D341Med (cell line): ENCODE measurements at regions not wholly inside any gene's neighbourhood (a gene's known extent, or its start where the extent isn't known, plus 50 kb on each side); places are given as distances from the start of the nearest gene placed in this dataset.
"Not testable (repeated sequence)": the region's sequence is repeated elsewhere in the genome, so short reads cannot be mapped to it uniquely, and the experiment has no call there.

ENCODE experiments used
- DNase-seq: peaks from one replicate; pipeline ENCODE4 v3.0.0; 2012; ENCODE audit warnings: low spot score

DNA sequence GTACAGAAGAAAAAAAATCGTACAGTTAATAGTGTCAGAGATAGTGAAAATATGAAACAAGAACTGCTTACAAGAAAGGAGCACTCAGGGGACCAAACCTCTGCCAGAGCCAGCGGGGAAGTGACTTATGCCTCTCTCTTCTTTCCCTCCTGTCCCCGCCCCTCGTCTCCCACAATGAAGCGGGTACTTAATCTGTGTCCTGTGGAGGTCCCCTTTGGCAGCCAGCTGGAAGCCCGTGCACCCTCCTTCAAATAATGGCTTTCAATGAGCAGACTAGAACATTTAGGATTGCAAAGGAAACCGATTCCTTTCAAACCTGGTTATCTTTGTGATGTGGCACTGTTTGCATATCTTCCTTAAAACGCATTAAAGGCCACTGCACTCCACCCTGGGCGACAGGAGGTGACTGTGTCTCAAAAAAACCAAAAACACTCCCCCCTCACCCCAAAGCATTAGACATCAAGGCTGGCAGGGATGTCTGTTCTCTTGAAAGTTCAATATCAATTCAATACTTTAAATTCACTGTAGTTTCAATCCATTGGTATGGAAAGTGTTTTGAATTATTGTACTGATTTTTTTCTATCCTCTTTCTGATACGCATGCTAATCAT lies 51.7 kb downstream of the PPIAL4C start:
- not testable (repeated sequence) for DNase-seq

DNA sequence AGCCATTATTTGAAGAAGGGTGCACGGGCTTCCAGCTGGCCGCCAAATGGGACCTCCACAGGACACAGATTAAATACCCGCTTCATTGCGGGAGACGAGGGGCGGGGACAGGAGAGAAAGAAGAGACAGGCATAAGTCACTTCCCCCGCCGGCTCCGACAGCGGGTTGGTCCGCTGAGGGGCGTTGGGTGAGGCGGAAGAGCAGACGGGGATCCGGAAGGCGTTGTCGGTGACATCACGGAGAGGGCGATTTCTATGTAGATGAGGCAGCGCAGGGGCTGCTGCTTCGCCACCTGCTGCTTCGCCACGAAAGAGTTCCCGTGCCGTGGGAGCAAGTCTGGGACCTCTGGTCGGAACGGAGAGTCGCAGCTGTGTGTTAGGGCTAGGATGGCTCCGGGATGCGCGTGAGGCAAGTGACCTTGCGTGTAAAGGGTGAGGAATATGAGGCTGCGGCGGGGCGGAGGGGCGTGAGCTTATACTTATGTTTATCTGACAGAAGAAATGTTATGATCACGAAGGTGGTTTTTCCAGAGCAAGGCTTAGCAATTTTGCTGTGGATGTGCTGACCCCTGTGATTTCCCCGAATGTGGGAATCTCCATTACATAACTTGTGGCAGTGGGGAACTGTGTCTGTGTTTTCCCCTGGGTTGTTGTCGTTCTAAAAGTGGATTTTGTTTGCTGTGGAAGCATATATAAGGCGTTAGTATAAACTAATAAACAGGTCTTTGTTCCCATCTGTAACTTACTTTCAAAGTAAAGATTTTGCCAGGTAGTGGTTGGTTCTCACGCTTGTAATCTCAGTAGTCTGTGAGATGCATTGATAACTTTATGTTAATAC lies 52.9 kb downstream of the PPIAL4C start:
- not testable (repeated sequence) for DNase-seq

DNA sequence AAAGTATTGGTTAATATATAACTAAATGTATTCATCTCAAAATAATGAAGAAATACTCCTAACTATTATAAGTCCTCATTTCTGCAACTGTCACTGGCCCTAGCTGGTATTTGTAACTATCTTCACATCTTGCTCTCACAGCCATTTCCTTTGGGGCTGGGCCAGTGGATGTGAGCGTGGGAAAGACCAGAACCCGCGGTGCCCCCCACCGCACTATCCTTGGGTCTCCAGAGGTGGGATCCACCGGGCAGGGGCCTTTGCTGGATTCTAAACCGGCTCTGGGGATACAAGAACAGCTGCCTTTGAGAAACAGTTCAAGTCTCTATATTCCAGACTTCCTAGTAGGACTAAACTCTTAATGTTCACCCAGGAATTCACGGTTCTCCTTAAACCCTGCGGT lies 54.8 kb downstream of the PPIAL4C start:
- not testable (repeated sequence) for DNase-seq

DNA sequence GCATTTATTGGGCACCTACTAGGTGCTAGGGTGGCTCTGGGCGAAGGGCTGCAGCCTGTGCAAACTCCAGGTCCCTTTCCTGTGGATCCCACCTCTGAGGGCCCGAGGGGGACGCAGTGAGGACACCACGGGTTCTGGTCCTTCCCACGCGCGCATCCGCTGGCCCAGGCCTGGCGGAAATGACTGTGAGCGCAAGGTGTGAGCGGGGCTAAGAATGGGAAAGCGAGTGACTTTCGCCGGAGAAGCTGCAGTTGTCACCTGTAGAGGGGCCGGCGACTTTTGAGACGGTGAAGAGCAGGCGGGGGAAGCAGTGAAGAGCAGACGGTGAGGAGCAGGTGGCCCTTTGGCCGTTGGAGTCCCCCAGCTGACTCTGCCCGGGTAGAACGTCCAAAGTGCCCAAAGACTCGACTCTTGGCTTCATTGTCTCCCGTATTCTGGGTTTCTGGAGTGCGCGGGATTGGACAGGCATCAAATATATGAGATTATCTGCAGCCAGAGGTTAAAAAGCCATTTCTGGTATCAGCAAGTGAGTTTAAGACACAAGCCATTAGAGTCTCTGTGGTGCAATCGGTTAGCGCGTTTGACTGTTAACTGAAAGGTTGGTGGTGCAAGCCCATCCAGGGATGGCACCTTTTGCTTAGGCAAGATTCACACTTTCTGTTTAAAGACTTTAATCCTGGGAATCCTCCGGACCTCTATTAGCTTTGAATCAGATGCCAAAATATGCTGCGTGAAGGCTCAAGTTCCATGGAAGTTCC lies 55.4 kb downstream of the PPIAL4C start:
- DNase-seq = not testable (repeated sequence)

DNA sequence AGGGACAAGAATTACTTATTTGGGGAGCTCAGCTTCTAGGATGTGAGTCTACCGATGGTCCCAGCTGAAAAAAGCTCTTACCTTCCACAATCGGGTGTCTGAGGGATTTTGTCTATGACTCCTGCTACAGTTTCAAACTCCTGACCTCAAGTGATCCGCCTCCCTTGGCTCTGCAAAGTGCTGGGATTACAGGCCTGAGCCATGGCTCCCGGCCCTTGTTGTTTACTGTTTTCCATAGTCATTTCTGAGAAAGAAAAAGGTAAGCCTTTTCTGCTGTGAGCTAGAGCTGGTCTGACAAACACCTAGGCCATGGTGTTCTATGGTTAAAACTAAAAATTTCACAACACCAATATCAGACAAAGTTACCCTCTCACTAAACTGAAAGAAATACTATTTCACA lies 57.5 kb downstream of the PPIAL4C start:
- DNase-seq = not testable (repeated sequence)

DNA sequence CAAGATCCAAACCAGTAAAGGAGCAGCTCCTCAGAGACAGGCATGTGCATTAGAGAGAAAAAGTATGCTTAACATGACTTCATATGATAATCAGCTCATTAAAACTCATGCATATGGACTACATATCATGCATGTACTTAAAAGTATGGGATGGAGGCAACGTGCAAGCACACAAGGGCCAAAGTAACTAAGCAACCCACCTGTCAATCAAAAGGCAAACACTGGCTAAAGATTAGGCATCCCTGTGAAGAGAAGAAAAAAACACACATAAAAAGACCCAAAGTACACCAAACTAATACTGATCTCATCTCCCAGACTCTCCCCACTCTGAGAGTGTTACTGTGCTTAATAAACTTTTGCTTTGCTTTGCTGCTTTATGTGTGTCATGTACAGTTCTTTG lies 61.2 kb downstream of the PPIAL4C start:
- DNase-seq = not testable (repeated sequence)

DNA sequence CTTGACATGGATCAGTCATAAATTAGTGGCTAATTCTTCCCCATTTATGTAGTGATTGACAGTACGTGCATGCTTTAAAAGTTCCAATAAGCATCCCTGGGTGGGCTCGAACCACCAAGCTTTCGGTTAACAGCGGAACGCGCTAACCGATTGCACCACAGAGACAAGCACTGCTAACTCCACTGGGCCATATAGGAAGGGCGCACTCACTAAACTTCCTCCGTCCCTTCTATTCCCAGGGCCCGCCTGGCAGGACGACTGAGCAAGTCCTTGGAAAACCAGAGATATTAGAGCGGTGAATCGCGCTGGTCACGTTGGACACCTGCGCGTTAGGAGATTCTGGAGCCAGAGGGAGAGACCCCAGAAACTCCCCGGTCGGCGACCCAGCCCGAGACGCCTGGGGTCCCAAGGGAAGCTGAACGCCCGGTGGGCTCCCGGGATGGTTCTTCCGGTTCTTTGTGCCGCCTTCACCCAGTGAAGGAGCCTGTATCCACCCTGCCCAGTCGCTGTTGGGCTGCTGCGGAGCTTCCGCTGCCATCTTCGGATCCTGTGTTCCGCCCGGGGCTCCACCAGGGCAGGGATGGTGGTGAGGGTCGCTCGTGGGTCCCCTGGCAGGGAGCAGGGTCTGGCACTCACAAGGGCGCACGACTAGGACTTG lies 62.8 kb downstream of the PPIAL4C start:
- not testable (repeated sequence) for DNase-seq

DNA sequence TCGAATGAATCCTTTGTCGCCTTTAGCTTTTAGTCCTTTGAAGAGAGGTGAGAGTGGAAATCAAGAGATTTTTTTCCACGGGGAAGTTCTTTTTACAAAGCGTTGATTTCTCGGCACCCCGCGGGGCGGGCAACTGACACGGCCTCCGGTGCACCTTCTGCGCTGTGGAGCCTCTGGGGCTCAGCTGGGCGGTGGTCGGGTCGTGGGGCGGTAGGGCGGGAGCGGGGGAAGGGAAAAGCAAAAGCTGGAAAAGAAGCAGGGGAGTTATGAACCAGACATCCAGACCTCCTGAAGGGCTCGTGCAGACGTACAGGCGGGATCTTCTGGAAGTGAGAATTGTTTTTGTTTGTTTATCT lies 63.3 kb downstream of the PPIAL4C start:
- DNase-seq = not testable (repeated sequence)

DNA sequence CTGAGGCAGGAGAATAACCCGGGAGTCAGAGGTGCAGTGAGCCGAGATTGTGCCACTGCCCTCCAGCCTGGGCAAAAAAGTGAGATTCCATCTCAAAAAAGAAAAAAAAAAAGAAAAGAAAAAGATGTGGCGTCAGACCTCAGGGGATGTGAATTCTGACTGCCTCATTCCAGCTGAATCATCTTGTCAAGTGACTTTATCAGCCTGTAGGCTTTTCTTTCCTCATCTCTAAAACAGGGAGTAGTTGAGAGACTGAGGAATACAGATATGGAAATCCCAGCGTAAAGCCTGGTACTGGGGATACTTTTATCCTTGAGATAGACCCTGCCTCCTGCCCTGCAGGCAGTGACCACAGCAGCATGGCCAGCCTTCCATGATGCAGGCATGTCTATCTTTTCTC lies 74.1 kb downstream of the PPIAL4C start:
- DNase-seq = not testable (repeated sequence)

DNA sequence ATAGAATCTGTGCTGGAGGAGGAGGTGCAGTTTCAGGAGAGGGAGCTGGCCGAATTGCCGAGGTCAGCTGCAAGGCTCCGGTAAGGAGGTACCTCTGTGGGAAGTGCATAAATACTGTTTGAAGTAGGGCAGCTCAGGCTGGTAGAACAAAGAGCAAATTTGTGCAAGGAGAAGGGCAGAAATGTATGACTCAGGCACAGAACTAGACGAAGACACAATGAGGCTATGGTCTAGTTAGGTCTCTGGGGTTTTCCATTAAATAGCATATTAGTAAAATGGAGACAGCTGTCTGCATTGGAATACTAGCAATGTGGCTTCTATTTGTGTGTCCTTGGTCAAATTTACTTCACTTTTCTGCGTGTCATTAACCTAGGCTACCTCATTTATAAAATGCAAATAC lies 74.5 kb downstream of the PPIAL4C start:
- DNase-seq = not testable (repeated sequence)

DNA sequence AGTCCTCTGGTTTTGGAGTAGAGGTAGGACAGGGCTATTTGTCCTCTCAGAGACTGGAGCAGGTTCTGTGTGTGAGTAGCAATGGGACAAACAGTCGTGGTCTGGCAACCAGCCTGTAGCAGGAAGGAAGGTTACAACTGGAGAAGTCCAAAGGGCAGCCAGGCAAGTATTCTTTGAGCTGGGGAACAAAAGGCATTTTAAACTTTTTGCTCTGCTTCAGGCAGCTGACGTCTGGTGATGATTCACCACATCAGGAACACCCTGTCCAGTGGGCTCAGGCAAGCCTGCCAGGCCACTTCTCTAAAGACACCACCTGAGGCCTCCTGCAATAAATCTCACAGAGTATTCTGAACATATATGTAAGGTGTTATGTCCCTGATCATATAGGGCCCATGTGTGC lies 81.0 kb downstream of the PPIAL4C start:
- DNase-seq = not testable (repeated sequence)

DNA sequence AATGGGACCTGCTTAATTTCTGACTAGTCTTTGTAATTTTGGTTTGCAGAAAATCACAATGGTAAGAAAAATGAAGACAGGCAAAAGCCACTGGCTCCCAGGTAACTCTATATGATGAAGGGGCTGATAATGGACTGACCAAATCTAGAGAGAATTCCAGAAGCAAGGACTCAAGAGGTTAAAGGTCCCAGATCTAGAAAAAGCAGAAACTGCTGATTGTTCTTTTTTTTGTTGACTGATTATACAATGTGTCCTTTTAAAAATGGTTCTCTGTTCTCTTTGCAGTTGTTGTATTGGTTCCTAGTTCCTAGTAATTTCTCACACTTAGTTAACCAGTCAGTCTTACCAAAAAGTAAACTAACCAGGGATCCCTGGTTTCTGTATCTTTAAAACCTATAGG lies 81.4 kb downstream of the PPIAL4C start:
- DNase-seq = not testable (repeated sequence)

DNA sequence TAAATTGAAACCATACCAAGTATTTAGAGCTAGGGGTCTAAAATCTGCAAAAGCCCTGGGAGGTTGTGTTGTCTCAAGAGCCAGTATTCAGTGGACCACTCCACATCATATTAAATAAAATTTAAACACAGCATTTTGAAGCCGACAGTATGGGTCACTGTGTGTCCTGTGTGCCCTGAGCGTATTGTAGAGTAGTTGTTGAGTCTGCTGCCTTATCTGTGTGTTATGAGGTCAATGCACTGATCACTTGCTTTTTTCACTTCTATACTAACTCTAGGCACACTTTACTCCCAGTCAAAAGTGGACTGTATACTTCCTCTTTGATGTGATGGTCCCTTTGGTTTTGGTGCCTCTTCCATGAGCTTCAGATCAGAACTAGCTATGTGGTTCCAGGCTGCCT lies 81.9 kb downstream of the PPIAL4C start:
- DNase-seq = not testable (repeated sequence)

DNA sequence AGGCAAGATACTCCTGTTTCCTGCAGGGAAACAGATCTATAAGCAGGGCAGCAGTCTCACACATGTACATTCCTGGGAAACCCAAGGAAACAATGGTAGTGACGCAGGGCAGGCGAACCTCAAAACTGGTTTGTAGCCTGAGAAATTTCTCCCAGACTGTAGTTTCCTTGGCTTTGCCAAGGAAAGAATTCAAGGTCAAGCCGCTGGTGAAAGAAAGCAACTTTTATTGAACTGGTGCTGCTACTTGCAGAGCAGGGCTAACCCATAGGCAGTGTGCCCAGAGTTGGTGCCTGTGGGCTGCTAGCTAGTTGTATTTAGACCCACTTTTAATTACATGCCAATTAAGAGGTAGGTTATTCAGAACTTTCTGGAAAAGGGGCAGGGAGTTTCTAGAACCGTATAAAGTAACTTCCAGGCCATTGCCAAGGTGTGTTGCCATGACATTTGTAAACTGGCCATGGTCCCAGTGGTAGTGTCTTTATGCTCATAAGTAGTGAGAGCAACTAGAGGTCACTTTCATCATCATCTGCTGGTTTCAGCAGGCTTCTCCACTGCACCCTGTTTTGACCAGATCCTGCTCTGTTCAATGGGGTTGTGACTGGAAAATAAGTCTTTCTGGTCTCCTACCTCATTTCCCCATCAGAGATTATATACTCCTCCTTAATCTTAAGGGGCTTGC lies 89.7 kb downstream of the PPIAL4C start:
- DNase-seq = not testable (repeated sequence)

DNA sequence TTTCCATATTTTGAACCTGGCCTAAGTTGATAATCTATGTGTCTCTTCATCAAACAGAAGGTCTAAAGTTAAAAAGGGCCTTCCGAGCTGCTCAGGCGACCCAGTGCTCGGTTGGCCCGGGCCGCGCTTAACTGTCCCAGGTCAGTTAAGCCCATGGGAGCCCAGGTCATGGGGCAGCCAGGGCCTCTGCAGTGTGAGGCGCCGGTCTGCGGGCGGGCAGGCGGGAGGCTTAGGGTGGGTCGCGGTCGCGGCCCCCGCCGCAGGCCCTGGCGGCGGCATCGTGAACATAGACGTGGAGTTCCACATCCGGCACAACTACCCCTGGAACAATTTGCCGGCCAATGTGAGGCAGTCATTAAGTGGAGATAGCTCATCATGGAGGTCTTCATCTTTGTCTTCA lies 91.3 kb downstream of the PPIAL4C start:
- not testable (repeated sequence) for DNase-seq

DNA sequence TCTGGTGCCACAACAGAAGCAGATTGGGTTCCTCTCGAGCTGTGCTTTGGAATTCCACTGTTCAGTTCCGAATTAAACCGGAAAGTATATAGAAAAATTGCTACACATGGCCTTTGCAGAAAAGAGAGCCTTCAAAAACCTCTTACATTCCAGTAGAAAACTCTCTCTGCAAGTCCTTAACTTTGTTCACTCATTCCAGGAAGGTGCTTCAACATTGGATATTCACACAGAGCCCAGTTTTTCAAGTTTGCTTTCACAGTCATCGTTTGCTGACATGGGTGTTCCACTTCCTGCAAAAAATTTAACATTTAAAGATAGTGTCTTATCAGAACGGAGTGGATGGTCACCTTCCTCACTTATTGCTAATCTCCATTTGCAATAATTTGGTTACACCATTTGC lies 93.7 kb downstream of the PPIAL4C start:
- not testable (repeated sequence) for DNase-seq

DNA sequence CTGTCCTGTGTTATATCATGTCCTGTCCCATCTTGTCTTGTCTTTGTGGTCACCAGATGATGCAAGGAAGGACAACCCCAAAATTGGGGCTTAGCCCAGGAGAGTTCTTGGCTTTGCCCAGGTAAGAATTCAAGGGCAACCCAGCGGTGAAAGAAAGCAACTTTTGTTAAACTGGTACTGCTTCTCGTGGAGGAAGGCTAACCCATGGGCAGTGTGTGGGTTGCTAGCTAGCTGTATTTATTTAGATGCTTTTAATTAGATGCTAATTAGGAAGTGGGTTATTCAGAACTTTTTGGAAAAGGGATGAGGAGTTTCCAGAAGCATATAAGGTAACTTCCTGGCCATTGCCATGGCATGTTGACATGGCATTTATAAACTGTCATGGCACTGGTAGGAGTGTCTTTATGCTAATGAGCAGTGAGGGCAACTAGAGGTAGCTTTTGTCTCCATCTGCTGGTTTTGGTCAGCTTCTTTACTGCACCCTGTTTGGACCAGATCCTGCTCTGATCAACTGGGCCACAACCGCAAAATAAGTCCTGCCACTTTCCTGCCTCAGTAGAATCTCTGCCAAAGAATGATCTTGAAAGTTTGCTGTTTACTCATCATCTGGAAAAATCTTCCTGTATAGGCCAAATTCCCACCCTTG lies 95.8 kb upstream of the FCGR1A start:
- DNase-seq = not testable (repeated sequence)

DNA sequence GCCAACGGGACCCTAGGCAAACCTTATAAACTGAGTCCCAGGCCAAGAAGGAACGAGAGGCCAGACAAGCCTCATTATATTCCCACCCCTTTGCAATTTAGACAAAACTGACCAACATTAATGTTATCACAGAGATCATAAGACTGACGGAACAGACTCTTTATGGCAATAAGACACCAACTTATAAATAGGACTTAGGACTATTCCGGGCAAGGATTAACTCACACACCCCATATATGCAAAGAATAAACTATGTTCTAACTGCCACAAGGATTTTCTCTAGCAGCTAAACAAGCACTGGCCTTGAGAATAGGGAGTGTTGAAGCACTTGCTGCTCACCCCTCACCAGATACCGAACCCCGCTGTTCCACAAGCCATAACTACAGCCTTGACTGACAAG lies 91.1 kb upstream of the FCGR1A start:
- DNase-seq = not testable (repeated sequence)

DNA sequence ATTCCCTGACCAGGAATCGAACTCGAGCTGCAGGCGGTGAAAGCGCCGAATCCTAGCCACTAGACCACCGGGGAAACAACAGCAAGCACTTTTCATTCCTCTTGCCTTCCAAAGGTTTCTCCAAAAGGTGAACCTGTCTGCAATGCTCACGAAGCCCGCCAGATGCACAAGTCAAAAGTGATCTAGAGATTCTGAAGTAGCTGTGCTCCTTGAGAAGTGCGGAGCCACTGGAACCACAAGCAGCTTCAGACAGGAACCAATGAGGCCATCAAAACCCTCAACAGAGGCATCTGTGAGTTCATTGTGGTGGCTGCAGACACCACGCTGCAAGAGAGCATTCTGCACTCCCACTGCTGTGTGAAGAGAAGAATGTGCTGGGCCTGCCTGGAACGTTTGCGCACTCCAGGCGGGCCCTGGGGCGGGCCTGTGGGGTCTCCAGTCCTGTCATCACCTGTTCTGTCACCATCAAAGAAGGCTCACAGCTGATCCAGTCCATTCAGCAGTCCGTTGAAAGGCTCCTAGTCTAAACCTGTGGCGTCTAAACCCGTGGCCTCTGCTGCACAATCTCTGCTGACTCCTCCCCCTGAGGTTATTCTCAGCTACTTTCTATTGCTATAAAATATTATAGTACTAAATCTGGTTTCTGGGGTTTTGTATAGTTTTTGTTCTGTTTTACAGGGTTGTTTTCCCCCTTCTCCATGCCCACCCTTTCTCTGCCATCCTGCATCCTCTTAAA lies 89.5 kb upstream of the FCGR1A start:
- DNase-seq = not testable (repeated sequence)

DNA sequence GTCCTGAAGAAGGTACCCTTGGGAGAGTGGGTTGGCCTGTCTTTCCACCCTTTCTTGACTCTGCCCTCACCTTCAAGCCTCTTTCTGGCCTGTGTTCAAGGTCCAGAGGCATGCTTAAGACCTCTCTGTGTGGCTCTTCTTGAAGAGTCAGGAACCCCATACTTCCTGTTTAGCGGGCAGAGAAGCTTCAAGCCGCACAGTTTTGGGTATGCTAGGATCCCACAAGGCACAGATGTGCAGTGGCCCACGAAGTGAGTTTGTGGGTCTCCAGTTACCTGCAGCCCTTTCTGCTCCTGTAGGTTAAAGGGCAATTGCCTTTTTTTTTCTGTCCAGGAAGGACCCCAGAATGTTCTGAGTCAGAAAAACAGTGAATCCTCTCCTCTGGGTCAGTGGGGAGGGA lies 87.4 kb upstream of the FCGR1A start:
- not testable (repeated sequence) for DNase-seq
